ENCODE measurements at regions not wholly inside any gene's neighbourhood (a gene's known extent, or its start where the extent isn't known, plus 50 kb on each side); places are given as distances from the start of the nearest gene placed in this dataset.

GRCh38 chr13:31929031-31929770 is 102.4 kb upstream of the FRY start:
- DNase-seq (ENCODE audit: low spot score) = no peak

GRCh38 chr13:31930490-31930889 is 101.1 kb upstream of the FRY start:
- no peak for DNase-seq (ENCODE audit: low spot score)

DNA sequence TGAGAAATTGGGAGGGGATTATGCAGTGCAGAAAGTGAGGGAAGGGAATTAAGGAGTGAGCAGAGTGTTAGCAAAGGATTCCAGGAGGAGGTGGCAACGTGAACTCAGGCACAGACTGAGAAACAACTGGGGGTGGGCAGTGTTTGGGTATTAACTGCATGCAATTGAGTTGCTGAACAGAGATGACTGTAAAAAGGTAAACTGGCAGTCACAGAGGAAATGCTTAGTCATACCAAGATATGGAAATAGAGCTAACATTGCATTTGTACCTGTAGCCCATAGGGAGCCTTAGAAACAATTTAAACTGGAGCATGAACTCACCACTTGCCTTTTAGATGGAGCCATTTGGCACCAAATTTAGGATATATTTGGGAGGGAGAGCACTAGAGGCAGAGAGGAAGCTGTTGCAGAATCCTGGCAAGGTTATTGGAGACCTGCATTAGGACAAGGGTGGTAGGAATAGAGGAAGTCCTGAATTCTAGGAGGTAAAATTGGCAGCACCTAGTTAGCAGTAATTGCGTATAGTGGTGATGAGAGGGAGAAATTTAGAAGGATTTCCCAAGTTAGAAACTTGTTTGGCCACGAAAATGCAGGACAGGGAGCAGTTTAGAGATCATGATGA is 100.6 kb upstream of the FRY start:
- no peak for DNase-seq (ENCODE audit: low spot score)

GRCh38 chr13:31937436-31937835 is 94.1 kb upstream of the FRY start:
- no peak for DNase-seq (ENCODE audit: low spot score)

GRCh38 chr13:31940076-31940475 is 91.5 kb upstream of the FRY start:
- no peak for DNase-seq (ENCODE audit: low spot score)

DNA sequence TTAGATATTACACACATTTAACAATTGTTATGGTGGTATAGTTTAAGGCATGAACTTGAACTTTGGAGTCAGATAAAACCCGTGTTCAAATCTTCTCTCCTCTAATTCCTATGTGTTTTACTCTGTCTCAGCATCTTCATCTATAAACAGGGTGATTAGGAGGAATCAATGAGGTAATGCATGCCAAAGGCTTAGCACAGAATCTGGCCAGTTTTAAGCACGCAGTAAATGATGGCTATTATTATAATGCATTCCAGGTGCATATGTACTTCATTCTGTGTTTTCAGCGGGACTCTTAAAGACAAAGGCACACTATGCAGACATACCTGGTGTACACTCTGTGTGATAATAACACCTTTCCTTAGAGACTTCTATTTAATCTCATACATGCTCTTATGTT is 88.0 kb upstream of the FRY start:
- no peak for DNase-seq (ENCODE audit: low spot score)

- DNase-seq (ENCODE audit: low spot score) = no peak
These were observed 87.1 kb upstream of the FRY start for GRCh38 chr13:31944262-31945160.

- DNase-seq (ENCODE audit: low spot score) = peak; percentile 55
These were observed 86.2 kb upstream of the FRY start for GRCh38 chr13:31945202-31945961.

DNA sequence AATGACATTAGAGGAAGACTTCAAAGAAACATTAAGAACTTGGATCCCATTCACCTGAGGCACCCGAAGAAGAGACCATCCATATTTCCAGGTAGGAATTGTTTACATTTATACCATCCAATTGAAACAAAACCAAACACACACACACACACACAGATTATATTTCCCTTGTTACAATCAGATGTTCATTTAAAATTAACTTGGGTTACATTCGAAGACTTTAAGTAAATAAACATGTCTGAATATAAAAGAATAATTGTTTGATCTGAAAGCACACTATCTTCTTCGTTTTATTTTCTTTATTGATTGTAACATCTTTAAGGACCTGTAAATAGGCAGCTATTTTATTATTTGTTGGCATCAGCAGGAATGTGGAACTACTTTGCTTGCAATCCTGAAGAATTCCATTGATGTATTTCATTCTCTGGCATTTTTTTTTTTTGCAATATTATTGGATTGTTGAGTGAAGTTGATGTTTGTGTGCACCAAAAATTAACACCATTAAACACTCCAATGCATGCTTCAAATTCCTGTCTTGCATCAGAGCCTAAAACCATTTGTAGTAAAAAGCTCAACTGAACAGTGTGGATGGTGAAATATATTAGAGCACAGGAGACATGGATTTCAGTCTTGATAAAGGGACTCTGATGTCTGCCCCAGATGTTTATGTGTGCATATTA is 85.3 kb upstream of the FRY start:
- DNase-seq (ENCODE audit: low spot score) = no peak

DNA sequence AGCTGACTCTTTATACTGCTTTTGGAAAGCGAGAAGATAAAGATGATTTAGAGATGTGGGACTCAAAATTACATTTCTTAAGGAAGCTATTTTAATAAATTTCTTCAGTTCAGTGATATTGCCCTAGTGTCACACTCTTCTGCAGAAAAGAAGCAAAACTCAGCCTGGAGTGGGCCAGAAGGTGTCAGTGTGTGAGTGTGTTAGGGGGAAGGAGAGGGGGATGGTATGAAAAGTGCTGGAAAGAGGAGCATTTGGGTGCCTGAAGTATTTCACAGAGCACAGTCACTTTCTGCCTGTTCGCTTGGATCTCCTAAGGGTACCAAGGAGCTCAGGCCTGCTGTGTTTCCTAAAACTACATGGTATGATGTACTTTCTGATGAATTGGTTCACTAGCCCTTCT is 84.5 kb upstream of the FRY start:
- no peak for DNase-seq (ENCODE audit: low spot score)

GRCh38 chr13:31947506-31947905 is 84.1 kb upstream of the FRY start:
- DNase-seq (ENCODE audit: low spot score) = no peak

DNA sequence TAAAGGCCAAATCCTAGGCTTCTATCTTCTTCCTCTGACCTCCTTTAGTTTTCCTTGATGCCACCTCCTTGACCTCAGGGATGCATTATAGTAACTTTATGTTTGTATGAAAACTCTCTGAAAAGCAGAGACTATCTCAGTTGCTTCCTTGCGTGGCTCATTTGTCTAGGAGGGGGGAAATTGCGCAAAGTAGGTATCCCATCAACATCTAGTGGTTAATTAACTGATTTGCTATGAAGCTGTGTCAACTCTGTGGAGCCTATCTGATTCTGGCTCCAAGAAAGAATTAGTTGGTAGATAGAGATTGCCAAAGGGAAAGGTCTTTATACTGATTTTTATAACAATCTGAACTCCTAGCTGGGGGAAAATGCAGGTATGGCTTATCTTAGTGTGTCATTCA is 82.1 kb upstream of the FRY start:
- no peak for DNase-seq (ENCODE audit: low spot score)

DNA sequence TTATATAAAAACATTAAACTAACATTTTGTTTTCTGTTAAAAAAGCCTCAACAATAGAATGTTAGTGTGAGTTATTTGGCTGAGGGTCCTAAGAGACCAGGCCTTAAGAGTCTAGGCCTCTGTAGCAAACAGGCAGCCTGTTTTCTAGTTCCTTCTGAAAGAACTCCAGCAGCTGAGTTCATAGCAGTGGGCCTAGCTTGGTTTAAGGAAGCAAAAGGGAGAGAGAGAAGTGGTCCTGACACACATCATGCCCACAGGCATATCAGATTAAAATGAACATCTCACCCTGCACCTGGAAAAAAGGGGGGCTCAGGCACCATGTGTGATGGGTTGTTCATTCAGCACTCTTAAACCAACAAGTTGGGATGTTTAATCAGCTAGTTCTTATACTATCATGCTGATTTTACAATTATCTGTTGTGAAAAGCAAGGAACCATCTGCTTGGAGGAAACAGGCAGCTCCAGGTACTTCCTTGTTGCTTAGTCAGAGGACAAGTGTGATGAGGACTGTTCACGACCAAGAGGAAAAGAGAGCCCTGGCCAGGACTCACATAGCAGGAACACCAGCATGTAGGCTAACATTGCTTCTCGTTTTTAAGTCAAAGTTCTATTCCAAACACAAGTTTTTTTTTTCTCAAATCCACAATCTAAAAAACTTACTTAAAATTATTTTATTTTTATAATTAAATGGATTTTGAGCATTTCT is 81.3 kb upstream of the FRY start:
- DNase-seq (ENCODE audit: low spot score) = no peak

DNA sequence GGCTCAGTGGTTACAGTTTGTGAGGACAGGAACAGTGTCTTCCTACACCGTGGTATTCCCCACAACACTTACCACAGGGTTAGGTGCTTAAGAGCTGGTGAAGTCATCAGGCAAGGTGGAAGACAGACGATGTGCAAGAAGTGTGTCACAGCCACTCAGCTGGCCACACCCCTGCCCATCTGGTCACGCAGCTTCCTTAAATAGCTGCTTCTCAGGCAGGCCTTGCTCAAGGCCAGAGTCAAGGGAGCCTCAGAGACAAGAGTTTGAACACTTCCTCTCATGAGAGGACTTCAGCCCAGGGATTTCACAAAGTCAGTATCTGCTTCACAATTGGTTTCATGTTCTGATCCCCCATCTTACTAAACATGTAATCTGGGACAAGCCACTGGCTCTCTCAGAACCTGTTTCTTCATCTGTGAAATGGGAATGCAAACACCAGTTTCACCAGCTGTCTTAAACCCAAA is 80.3 kb upstream of the FRY start:
- DNase-seq (ENCODE audit: low spot score) = no peak

GRCh38 chr13:31952641-31953380 is 78.8 kb upstream of the FRY start:
- DNase-seq (ENCODE audit: low spot score) = no peak

GRCh38 chr13:31955101-31955500 is 76.5 kb upstream of the FRY start:
- DNase-seq (ENCODE audit: low spot score) = no peak

DNA sequence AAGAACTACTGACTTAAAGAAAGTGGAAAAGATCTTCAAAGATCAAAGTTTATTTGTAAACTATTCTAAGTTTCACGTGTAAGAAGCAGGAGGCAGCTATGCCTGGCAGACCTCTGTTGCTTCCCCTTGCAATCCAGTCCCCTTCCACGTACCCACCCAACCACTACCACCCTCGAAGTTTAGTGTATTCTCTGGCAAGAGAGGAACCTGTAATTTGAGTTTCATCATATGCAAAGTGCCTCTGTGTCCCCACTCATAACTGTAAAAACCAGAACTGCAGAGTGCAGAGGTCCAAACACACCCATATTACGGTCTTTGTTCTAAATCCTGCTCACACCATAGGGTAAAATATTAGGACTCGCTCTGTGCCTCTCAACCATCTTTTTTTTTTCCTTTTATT is 75.8 kb upstream of the FRY start:
- no peak for DNase-seq (ENCODE audit: low spot score)

DNA sequence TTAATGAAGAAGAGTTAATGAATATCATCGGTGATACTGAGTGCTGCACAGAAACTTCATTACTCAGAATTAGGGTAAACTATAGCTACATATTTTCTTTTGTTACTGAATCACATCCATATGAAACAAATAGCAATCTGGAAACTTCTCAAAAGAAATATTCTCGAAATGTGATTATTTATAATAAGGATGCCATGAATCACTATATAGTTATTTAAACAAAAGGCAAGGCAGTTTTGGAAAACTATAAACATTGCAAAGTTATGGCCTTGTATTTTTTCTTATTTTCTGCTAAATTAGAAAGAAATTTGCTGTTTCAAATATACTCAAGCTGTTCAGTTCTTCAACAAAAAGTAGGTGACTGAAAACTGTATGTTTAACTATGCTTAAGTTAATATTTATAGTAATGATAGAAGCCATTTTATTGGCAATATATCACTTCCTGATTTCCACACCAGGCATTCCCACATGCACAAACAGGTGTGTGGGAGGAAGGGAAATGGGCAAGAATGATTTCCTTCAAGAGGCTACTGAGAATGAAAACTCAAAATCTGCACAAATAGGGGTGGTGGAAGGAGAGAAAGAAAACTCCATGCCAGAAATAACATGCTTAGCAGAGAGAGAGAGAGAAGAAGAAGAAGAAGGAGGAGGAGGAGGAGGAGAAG is 74.5 kb upstream of the FRY start:
- no peak for DNase-seq (ENCODE audit: low spot score)

DNA sequence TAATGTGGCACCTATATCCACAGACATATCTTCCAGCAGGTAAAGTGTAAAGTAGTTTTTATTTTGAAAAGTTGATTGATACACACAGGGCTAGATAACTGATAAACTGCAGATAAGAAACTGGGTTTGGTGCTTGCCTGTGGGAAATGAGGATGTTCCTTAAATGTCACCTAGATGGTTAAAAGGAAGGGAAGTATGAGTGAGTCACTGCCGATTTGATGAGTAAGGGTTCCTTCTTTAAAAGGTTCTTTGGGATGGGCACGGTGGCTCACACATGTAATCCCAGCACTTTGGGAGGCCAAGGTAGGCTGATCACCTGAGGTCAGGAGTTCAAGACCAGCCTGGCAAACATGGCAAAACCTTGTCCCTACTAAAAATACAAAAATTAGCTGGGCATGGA is 73.8 kb upstream of the FRY start:
- no peak for DNase-seq (ENCODE audit: low spot score)
